Endothelial cell (in vitro differentiated cells): ENCODE measurements at regions not wholly inside any gene's neighbourhood (a gene's known extent, or its start where the extent isn't known, plus 50 kb on each side); places are given as distances from the start of the nearest gene placed in this dataset.

Experiments
- DNase-seq: peaks from one replicate; pipeline ENCODE4 v3.0.0; 2021; ENCODE audit warnings: low spot score
- H3K27ac Mint-ChIP-seq: one replicate; pipeline ENCODE4 v1.8.0; 2021; ENCODE audit warnings: mixed read lengths, inconsistent platforms; ENCODE audit not compliant: unreplicated experiment
- H3K27me3 Mint-ChIP-seq: one replicate; pipeline ENCODE4 v1.8.0; 2021; ENCODE audit warnings: mild to moderate bottlenecking, moderate library complexity, mixed read lengths, inconsistent platforms; ENCODE audit not compliant: unreplicated experiment
- H3K36me3 Mint-ChIP-seq: one replicate; pipeline ENCODE4 v1.8.0; 2021; ENCODE audit warnings: mild to moderate bottlenecking, low read depth, mixed read lengths, inconsistent platforms; ENCODE audit not compliant: unreplicated experiment
- H3K4me1 Mint-ChIP-seq: one replicate; pipeline ENCODE4 v1.8.0; 2021; ENCODE audit warnings: mild to moderate bottlenecking, mixed read lengths, inconsistent platforms; ENCODE audit not compliant: unreplicated experiment
- H3K4me3 Mint-ChIP-seq: one replicate; pipeline ENCODE4 v1.8.0; 2021; ENCODE audit warnings: mild to moderate bottlenecking, mixed read lengths, inconsistent platforms; ENCODE audit not compliant: unreplicated experiment
- H3K9me3 Mint-ChIP-seq: one replicate; pipeline ENCODE4 v1.8.0; 2021; ENCODE audit warnings: mixed read lengths, inconsistent platforms; ENCODE audit not compliant: unreplicated experiment
- CTCF ChIP-seq: fragments of 200-600 bp; sonication (generic); IDR thresholded peaks from one replicate; pipeline ENCODE4 v1.5.0; 2021; ENCODE audit warnings: antibody characterized with exemption; ENCODE audit not compliant: unreplicated experiment

GRCh38 chr18:24672165-24672941, 211.9 kb downstream of the HRH4 start:
- Mint-ChIP-seq H3K27ac (no peak overlapping the region), H3K36me3 (no peaks in the 10 kb centered on the region), H3K27me3 (peaks cover 2% of the 10 kb centered on the region), H3K9me3 (no peaks in the 10 kb centered on the region), H3K4me1 (peaks cover 12% of the 10 kb centered on the region), H3K4me3 (no peak overlapping the region)
- no peak for TF ChIP-seq CTCF
- DNase-seq, result no peak

GRCh38 chr18:24674200-24674599, 213.8 kb downstream of the HRH4 start:
- no peak for DNase-seq
- no peak for TF ChIP-seq CTCF
- no peaks in the 10 kb centered on the region for H3K9me3 Mint-ChIP-seq
- H3K4me1 Mint-ChIP-seq, result peaks cover 12% of the 10 kb centered on the region
- no peak overlapping the region for H3K27ac Mint-ChIP-seq
- no peaks in the 10 kb centered on the region for H3K36me3 Mint-ChIP-seq
- H3K4me3 Mint-ChIP-seq, result no peak overlapping the region
- peaks cover under 1% of the 10 kb centered on the region for H3K27me3 Mint-ChIP-seq

GRCh38 chr18:24674605-24675004, 214.2 kb downstream of the HRH4 start:
- TF ChIP-seq CTCF, result no peak
- Mint-ChIP-seq H3K4me3 (no peak overlapping the region), H3K27me3 (no peaks in the 10 kb centered on the region), H3K4me1 (peaks cover 12% of the 10 kb centered on the region), H3K36me3 (no peaks in the 10 kb centered on the region), H3K9me3 (no peaks in the 10 kb centered on the region), H3K27ac (no peak overlapping the region)
- no peak for DNase-seq

GRCh38 chr18:24677011-24677410, 216.6 kb downstream of the HRH4 start:
- Mint-ChIP-seq H3K4me1 (peaks cover 12% of the 10 kb centered on the region), H3K27me3 (no peaks in the 10 kb centered on the region), H3K4me3 (no peak overlapping the region), H3K36me3 (no peaks in the 10 kb centered on the region), H3K9me3 (no peaks in the 10 kb centered on the region), H3K27ac (no peak overlapping the region)
- no peak for DNase-seq
- TF ChIP-seq CTCF, result no peak

GRCh38 chr18:24678107-24678506, 217.7 kb downstream of the HRH4 start:
- Mint-ChIP-seq H3K4me1 (peaks cover 12% of the 10 kb centered on the region), H3K4me3 (no peak overlapping the region), H3K27me3 (no peaks in the 10 kb centered on the region), H3K27ac (no peak overlapping the region), H3K9me3 (no peaks in the 10 kb centered on the region), H3K36me3 (no peaks in the 10 kb centered on the region)
- DNase-seq, result no peak
- TF ChIP-seq CTCF, result no peak
